CD4-positive, alpha-beta T cell treated with Interleukin-6 for 4 hours (primary cell): ENCODE measurements at regions not wholly inside any gene's neighbourhood (a gene's known extent, or its start where the extent isn't known, plus 50 kb on each side); places are given as distances from the start of the nearest gene placed in this dataset.

Source experiments
- DNase-seq: peaks from one replicate; pipeline ENCODE4 v3.0.0-alpha.2; 2020; ENCODE audit warnings: mixed read lengths

GRCh38 chr16:48919791-48920190, 309.8 kb upstream of the N4BP1 start:
- no peak for DNase-seq

DNA sequence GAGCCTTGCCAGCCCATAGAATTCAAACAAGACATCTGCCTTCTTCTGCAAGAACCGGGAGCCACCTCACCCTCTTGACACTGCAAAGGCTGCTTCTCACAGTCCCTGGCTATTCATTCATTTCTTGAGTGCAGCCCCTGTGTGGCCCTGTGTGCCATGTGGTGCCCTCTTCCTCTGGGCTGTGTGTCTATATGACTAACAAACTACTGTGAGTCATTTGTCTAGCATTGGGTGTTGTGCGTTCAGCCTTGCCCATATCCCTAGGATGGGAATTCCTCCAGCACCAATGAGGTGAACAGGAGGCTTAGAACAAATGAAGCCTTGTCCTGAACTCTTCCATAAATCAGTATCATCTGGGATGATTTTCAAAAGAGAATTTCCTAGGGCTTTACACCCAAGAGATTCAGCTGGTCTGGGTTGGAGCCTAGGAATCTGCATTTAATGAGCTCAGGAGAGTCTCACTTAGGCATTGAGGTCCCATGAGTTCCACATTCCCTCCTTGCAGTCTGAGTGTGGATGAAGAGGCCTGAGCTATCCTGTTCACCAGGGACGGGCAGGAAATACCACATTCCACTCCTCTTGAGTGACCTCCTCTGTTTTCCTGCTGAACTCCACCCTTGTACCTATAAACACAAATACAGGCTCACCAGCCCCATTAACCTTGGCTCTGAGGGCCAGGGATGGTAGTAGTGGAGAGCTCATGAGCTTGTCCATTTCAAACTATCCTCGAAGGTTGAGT, 308.7 kb upstream of the N4BP1 start:
- DNase-seq, result no peak

DNA sequence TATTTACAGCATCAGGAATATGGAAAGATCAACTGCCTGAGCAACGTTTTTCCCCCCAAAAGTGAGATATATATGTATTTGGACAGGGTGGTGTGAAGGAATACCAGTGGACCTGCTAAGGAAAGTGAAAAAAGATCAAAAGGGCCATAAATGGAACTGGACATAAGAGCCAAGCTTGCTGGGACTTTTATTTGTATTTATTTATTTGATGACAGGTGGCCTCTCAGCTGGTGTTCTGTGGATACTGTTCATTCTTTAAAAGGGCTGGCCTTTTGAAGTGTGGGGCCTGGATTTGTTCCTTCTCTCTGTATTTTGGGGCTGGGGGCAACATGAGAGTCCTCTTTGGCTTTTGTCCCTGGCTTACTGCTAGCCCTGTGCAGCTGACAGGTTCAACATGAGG, 306.6 kb upstream of the N4BP1 start:
- DNase-seq, result no peak

GRCh38 chr16:48914070-48914469, 304.1 kb upstream of the N4BP1 start:
- DNase-seq, result no peak

GRCh38 chr16:48913384-48913783, 303.4 kb upstream of the N4BP1 start:
- no peak for DNase-seq

GRCh38 chr16:48912360-48912759, 302.4 kb upstream of the N4BP1 start:
- DNase-seq, result no peak

GRCh38 chr16:48911700-48912099, 301.7 kb upstream of the N4BP1 start:
- no peak for DNase-seq

GRCh38 chr16:48910214-48910613, 300.2 kb upstream of the N4BP1 start:
- no peak for DNase-seq

GRCh38 chr16:48909231-48909630, 299.3 kb upstream of the N4BP1 start:
- no peak for DNase-seq

DNA sequence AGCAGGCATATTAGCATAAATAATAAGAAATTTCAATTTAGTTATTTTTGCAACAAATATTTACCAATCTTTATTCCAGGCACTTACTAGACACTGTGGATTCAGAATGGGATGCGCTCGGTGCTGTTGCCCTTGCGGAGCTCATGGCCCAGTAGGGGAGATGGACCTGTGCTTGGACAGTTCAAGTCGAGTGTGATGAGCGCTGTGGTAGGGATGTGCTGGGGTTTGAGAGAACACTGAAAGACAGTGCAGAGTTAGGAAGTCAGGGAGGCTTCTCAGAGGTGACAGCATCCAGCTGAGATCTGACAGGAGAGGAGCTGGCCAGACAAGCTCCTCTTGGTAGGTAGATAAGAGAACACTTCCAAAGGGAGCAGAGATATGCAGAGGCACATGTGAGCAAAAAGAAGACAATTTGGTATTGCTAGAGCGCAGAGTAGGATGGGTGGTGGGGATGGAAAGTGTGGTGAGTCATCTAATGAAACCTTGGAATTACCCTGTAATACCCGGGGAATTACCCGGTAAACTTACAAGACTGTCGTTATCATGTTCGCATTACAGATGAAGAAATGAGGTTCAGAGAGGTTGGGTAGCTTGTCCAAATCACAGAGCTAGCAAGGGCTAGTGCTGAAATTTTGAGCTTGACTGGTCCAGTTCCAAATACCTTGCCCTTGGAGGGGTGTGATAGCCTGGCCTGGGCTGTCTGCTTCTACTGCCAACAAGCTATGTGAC, 298.1 kb upstream of the N4BP1 start:
- no peak for DNase-seq

GRCh38 chr16:48905632-48906505, 295.9 kb upstream of the N4BP1 start:
- DNase-seq, result no peak

- no peak for DNase-seq
Measured at GRCh38 chr16:48904333-48904732, 294.4 kb upstream of the N4BP1 start.

DNA sequence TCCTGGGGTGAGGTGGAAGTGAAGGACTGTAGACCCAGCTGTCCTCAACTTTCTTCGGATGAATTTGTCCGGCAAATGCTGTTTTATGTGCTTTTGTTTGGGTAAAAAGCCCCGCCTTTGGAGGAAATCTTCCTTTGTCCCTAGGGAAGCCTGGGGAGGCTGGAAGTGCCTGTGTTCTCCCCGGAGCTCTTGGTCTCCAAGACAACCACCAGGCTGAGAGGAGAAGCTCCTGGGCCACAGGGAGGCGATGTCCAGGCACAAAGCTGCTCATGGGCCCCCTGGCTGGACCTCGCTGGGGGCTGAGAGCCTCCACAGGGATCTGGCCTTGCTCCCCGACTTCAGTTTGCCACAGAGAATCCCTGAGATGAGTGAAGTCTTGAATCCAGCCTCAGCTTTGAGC, 293.1 kb upstream of the N4BP1 start:
- DNase-seq, result no peak

- DNase-seq, result no peak
Measured at GRCh38 chr16:48901712-48902374, 291.9 kb upstream of the N4BP1 start.

DNA sequence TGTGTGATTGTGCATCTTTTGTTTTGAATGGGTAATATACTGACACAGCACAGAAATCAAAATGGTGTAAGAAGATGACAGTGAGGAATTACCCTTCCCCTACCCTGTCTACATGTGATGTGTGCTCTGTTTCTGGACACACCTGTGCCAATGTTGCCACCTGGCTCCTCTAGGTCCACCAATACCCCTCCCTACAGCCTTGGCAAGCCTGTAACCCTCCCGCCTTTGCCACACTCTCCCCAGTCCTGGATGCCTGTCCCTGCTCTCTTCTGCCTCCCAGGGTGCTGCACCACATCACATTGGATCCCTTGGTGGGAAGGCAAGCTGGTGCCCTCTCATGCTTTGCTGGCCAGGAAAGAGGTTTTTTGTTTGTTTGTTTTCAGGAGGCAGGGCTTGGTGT, 289.5 kb upstream of the N4BP1 start:
- no peak for DNase-seq

GRCh38 chr16:48897698-48898205, 287.8 kb upstream of the N4BP1 start:
- DNase-seq, result no peak

DNA sequence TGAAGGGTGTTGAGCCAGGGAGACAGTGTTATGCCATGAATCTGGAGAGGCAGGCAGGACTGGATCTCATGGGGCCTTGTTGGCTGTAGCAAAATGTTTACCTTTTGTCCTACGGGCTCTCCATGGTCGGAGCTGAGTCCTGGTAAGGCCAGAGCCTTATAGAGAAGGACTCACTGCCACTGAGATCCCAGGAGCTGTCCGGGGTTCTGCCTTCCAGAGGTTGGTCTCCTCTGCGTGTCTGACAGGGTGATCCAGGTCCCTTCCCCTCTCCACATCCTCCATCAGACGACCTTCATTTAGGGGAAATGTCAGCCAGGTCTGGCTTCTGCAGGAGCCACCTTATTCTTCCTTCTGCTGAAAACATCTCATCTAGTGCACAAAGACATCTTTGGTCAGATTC, 285.2 kb upstream of the N4BP1 start:
- DNase-seq, result no peak

- DNase-seq, result no peak
Measured at GRCh38 chr16:48892893-48893292, 282.9 kb upstream of the N4BP1 start.

DNA sequence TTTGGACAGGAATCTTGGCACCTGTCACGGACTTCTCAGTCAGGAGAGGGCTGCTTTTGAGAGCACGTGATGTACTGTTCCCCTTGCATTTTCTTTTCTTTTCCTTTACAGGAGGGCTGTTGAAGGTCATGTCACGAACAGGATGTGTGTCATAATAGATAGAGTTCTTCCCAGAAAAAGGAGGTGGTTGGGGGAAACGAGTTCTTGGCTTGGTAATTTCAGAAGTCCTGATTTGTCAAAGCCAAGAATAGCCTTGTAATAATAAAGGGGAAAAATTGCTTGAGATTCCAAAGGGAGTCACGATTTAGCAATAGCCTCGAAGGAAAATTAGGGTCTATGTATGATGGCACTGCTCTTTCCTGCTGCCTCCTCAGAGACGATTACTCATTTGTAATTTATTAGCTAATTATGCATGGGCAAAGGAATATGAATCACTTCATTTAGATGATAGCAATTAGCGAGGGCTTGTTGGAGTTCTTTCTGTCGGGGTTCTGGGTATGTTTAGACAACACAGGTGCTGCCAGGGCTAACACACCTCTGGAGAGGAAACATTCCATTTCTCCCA, 277.7 kb upstream of the N4BP1 start:
- DNase-seq, result no peak

DNA sequence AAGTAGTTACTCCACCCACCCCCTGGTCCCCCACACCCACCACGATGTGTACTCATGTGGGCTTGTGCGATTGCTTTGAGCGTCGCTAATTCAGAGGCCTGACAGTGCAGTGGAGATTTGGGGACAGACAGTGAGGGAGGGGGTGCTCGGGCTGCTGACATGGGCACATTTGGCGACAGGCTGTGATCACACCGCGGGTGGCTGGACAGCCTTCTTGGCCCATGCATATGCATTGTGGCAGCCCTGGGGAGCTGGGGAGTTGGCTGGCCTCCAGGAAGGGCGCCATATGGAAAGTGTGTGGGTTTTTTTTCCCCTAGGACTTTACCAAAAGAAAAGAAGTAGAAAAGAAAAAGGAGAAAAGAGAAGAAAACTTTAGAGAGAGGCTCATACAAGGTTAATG, 275.5 kb upstream of the N4BP1 start:
- no peak for DNase-seq

- DNase-seq, result no peak
Measured at GRCh38 chr16:48881272-48881671, 271.3 kb upstream of the N4BP1 start.
